A549 (cell line): ENCODE measurements at regions not wholly inside any gene's neighbourhood (a gene's known extent, or its start where the extent isn't known, plus 50 kb on each side); places are given as distances from the start of the nearest gene placed in this dataset.

Experiments used
- ATAC-seq, 2 experiments: fragments of 200-7000 bp in 1 of 2; fragments of >200 bp in 1 of 2; cut with Nextera tagmentation in 1 of 2; cut with Tn5 transposase in 1 of 2; 3 replicates each; pipeline versions ENCODE4 v1.8.0 to v1.9.1; 2018 to 2020; ENCODE audit warnings: mild to moderate bottlenecking in 1 of 2, moderate library complexity in 1 of 2
- CTCF ChIA-PET: fragments of 300-600 bp; sonication (Branson Sonifier 250); formaldehyde crosslinking; extraction: SDS; loops from one replicate; lab custom pipeline; 2021; ENCODE audit warnings: antibody characterized with exemption, inconsistent platforms; lab: Yijun Ruan, JAX
- POLR2A ChIA-PET: fragments of 350-600 bp; formaldehyde crosslinking; extraction: SDS; loops from one replicate; lab custom pipeline; 2021; ENCODE audit warnings: antibody characterized with exemption, inconsistent platforms; lab: Yijun Ruan, JAX
- DNase-seq, 2 experiments: peaks; one replicate each; pipeline versions ENCODE4 v3.0.0 to v3.0.0-alpha.2; 2011 to 2016; ENCODE audit warnings: low read depth in 1 of 2, low spot score in 1 of 2
- FAIRE-seq: peaks from 2 replicates; lab custom pipeline; 2011; peaks lifted over from hg19 to GRCh38; lab: Jason Lieb, UNC
- H3K27ac ChIP-seq, 2 experiments: fragments of >200 bp; sonication (Bioruptor Twin); formaldehyde crosslinking; 3 replicates each; pipeline ENCODE4 v1.5.1; 2016 to 2017
- H3K4me1 ChIP-seq: fragments of >200 bp; sonication (Bioruptor Twin); formaldehyde crosslinking; 3 replicates; pipeline ENCODE4 v1.6.1; 2016
- H3K4me2 ChIP-seq: fragments of >200 bp; sonication (Bioruptor Twin); formaldehyde crosslinking; 3 replicates; pipeline ENCODE4 v1.6.1; 2016
- H3K4me3 ChIP-seq: fragments of >200 bp; sonication (Bioruptor Twin); formaldehyde crosslinking; 3 replicates; pipeline ENCODE4 v1.5.1; 2016
- H3K9me3 ChIP-seq: fragments of >200 bp; sonication (Bioruptor Twin); formaldehyde crosslinking; 3 replicates; pipeline ENCODE4 v1.6.1; 2016
- BCL3 ChIP-seq: fragments of >200 bp; sonication (Bioruptor Twin); formaldehyde crosslinking; IDR thresholded peaks from 3 replicates; pipeline ENCODE4 v1.6.1; 2016
- CBX8 ChIP-seq: fragments of 200-600 bp; sonication (generic); IDR thresholded peaks from 2 replicates; pipeline ENCODE4 v1.6.1; 2016
- CHD4 ChIP-seq: fragments of 200-600 bp; sonication (generic); IDR thresholded peaks from 2 replicates; pipeline ENCODE4 v1.6.1; 2016; ENCODE audit warnings: antibody characterized with exemption, mild to moderate bottlenecking, borderline replicate concordance
- CTCF ChIP-seq: fragments of >200 bp; sonication (Bioruptor Twin); formaldehyde crosslinking; IDR thresholded peaks from 3 replicates; pipeline ENCODE4 v1.5.1; 2016
- EHF ChIP-seq: fragments of 250-450 bp; sonication (Bioruptor Pico); IDR thresholded peaks from 2 replicates; pipeline ENCODE4 v1.5.0; 2020; ENCODE audit warnings: mild to moderate bottlenecking
- ESRRA ChIP-seq: fragments of 150-350 bp; IDR thresholded peaks from 2 replicates; pipeline ENCODE4 v1.6.1; 2014; ENCODE audit warnings: mild to moderate bottlenecking, low read length, borderline replicate concordance
- HDAC2 ChIP-seq: fragments of 200-600 bp; sonication (generic); IDR thresholded peaks from 2 replicates; pipeline ENCODE4 v1.6.1; 2016
- HOXB13 ChIP-seq: fragments of 250-450 bp; sonication (Bioruptor Pico); IDR thresholded peaks from 2 replicates; pipeline ENCODE4 v1.5.0; 2020; ENCODE audit warnings: low read depth, mild to moderate bottlenecking, moderate library complexity
- KDM1A ChIP-seq: fragments of 200-600 bp; sonication (generic); IDR thresholded peaks from 2 replicates; pipeline ENCODE4 v1.6.1; 2016; ENCODE audit warnings: low read depth, mild to moderate bottlenecking
- KDM5A ChIP-seq: fragments of 200-600 bp; sonication (generic); IDR thresholded peaks from 2 replicates; pipeline ENCODE4 v1.6.1; 2016; ENCODE audit warnings: antibody characterized with exemption, mild to moderate bottlenecking
- MAFK ChIP-seq: fragments of 450-650 bp; IDR thresholded peaks from 2 replicates; pipeline ENCODE4 v1.6.1; 2014; ENCODE audit not compliant: partially characterized antibody
- MAX ChIP-seq: IDR thresholded peaks from 2 replicates; pipeline ENCODE4 v1.6.1; 2012
- MAZ ChIP-seq: fragments of 150-350 bp; IDR thresholded peaks from 2 replicates; pipeline ENCODE4 v1.6.1; 2014; ENCODE audit warnings: antibody characterized with exemption, low read depth, low read length, borderline replicate concordance
- MYC ChIP-seq: IDR thresholded peaks from 2 replicates; pipeline ENCODE4 v1.6.1; 2012; ENCODE audit warnings: mild to moderate bottlenecking, inconsistent platforms, low read length, improper control_type of control experiment, borderline replicate concordance
- PHF8 ChIP-seq: fragments of 200-600 bp; sonication (generic); IDR thresholded peaks from 2 replicates; pipeline ENCODE4 v1.6.1; 2016; ENCODE audit warnings: low read depth, mild to moderate bottlenecking, antibody characterized with exemption, moderate library complexity, borderline replicate concordance
- POLR2A ChIP-seq: IDR thresholded peaks from 2 replicates; pipeline ENCODE4 v1.6.1; 2012; ENCODE audit warnings: mild to moderate bottlenecking, low read length
- REST ChIP-seq: fragments of 200-600 bp; sonication (generic); IDR thresholded peaks from 2 replicates; pipeline ENCODE4 v1.6.1; 2016; ENCODE audit warnings: antibody characterized with exemption, mild to moderate bottlenecking, moderate library complexity
- SMC3 ChIP-seq: fragments of >200 bp; sonication (Bioruptor Twin); formaldehyde crosslinking; IDR thresholded peaks from 3 replicates; pipeline ENCODE4 v1.6.1; 2018; ENCODE audit warnings: inconsistent platforms
- SREBF2 ChIP-seq: fragments of 450-650 bp; IDR thresholded peaks from 2 replicates; pipeline ENCODE4 v1.6.1; 2014; ENCODE audit warnings: mild to moderate bottlenecking, moderate library complexity
- TFCP2L1 ChIP-seq: fragments of 250-450 bp; sonication (Bioruptor Pico); IDR thresholded peaks from 2 replicates; pipeline ENCODE4 v1.5.0; 2021; ENCODE audit warnings: mild to moderate bottlenecking
- TP53 ChIP-seq: fragments of 250-450 bp; sonication (Bioruptor Pico); IDR thresholded peaks from 2 replicates; pipeline ENCODE4 v1.5.0; 2021; ENCODE audit warnings: mild to moderate bottlenecking, moderate library complexity
- ZSCAN20 ChIP-seq: fragments of 250-450 bp; sonication (Bioruptor Pico); IDR thresholded peaks from 2 replicates; pipeline ENCODE4 v1.8.0; 2022; ENCODE audit warnings: mild to moderate bottlenecking, moderate library complexity
- WGBS: methylation state at CpG from one replicate; pipeline ENCODE4 v1.1.6; 2017; ENCODE audit errors: missing lambda C conversion rate; 5-methylcytosine and 5-hydroxymethylcytosine counted together
- TF ChIP-seq, protein P1 (sequence below): fragments of 150-350 bp; IDR thresholded peaks from 2 replicates; pipeline ENCODE4 v1.6.1; 2014; ENCODE audit warnings: low read depth, mild to moderate bottlenecking, low read length

GRCh38 chr3:40720341-40720740, 195.6 kb downstream of the ZNF621 start:
- no peak overlapping the region for H3K4me2 ChIP-seq
- no peak overlapping the region for H3K27ac ChIP-seq
- DNase-seq (no peak), ATAC-seq (no peak), FAIRE-seq (no peak)
- H3K4me3 ChIP-seq = no peak overlapping the region
- ChIA-PET POLR2A (interaction anchor here (1.9 kb wide), 1 partner anchor 479 kb away, joined by 8 read pairs; the partner anchor contains the start of gene CTNNB1), CTCF (interaction anchor here (0.6 kb wide), 1 partner anchor 496 kb away, joined by 3 read pairs; no protein-coding TSS in a partner anchor)
- H3K4me1 ChIP-seq = no peaks in the 10 kb centered on the region
- TF ChIP-seq HDAC2 = no peak
- TF ChIP-seq TFCP2L1 (CRISPR knock-in tag) = no peak
- TF ChIP-seq ZSCAN20 (CRISPR knock-in tag) = no peak
- no peak for TF ChIP-seq SREBF2
- TF ChIP-seq MAX = no peak
- no peak for TF ChIP-seq MYC
- TF ChIP-seq CHD4 = no peak
- TF ChIP-seq, protein P1, sequence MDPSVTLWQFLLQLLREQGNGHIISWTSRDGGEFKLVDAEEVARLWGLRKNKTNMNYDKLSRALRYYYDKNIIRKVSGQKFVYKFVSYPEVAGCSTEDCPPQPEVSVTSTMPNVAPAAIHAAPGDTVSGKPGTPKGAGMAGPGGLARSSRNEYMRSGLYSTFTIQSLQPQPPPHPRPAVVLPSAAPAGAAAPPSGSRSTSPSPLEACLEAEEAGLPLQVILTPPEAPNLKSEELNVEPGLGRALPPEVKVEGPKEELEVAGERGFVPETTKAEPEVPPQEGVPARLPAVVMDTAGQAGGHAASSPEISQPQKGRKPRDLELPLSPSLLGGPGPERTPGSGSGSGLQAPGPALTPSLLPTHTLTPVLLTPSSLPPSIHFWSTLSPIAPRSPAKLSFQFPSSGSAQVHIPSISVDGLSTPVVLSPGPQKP = no peak
- TF ChIP-seq POLR2A = no peak
- TF ChIP-seq HOXB13 (CRISPR knock-in tag) = no peak
- H3K9me3 ChIP-seq = no peaks in the 10 kb centered on the region
- WGBS = 78% methylated on average over 4 of the region's 4 CpGs

- no peak overlapping the region for H3K4me2 ChIP-seq
- 64% methylated on average over 3 of the region's 3 CpGs for WGBS
- ATAC-seq = no peak
- POLR2A ChIA-PET = interaction anchor here (1.9 kb wide), 1 partner anchor 479 kb away, joined by 8 read pairs; the partner anchor contains the start of gene CTNNB1
- no peak overlapping the region for H3K27ac ChIP-seq
- no peaks in the 10 kb centered on the region for H3K9me3 ChIP-seq
- no peak for FAIRE-seq
- no peak for DNase-seq
- H3K4me3 ChIP-seq = no peak overlapping the region
- H3K4me1 ChIP-seq = no peaks in the 10 kb centered on the region
- TF ChIP-seq SMC3 (no peak), ESRRA (no peak), MAFK (no peak), PHF8 (no peak), EHF (CRISPR knock-in tag) (no peak), CBX8 (no peak), KDM1A (no peak), MAX (no peak), POLR2A (no peak), MAZ (no peak), CTCF (no peak), KDM5A (no peak), REST (no peak), BCL3 (no peak), TP53 (CRISPR knock-in tag) (no peak)
- CTCF ChIA-PET = no interaction called here
These were observed 196.1 kb downstream of the ZNF621 start for GRCh38 chr3:40720863-40721262.
